Endothelial cell (in vitro differentiated cells): ENCODE measurements at regions not wholly inside any gene's neighbourhood (a gene's known extent, or its start where the extent isn't known, plus 50 kb on each side); places are given as distances from the start of the nearest gene placed in this dataset.
"Not testable (repeated sequence)": the region's sequence is repeated elsewhere in the genome, so short reads cannot be mapped to it uniquely, and the experiment has no call there.

Experiments
- DNase-seq: peaks from one replicate; pipeline ENCODE4 v3.0.0; 2021; ENCODE audit warnings: low spot score
- H3K27ac Mint-ChIP-seq: one replicate; pipeline ENCODE4 v1.8.0; 2021; ENCODE audit warnings: mixed read lengths, inconsistent platforms; ENCODE audit not compliant: unreplicated experiment
- H3K27me3 Mint-ChIP-seq: one replicate; pipeline ENCODE4 v1.8.0; 2021; ENCODE audit warnings: mild to moderate bottlenecking, moderate library complexity, mixed read lengths, inconsistent platforms; ENCODE audit not compliant: unreplicated experiment
- H3K36me3 Mint-ChIP-seq: one replicate; pipeline ENCODE4 v1.8.0; 2021; ENCODE audit warnings: mild to moderate bottlenecking, low read depth, mixed read lengths, inconsistent platforms; ENCODE audit not compliant: unreplicated experiment
- H3K4me1 Mint-ChIP-seq: one replicate; pipeline ENCODE4 v1.8.0; 2021; ENCODE audit warnings: mild to moderate bottlenecking, mixed read lengths, inconsistent platforms; ENCODE audit not compliant: unreplicated experiment
- H3K4me3 Mint-ChIP-seq: one replicate; pipeline ENCODE4 v1.8.0; 2021; ENCODE audit warnings: mild to moderate bottlenecking, mixed read lengths, inconsistent platforms; ENCODE audit not compliant: unreplicated experiment
- H3K9me3 Mint-ChIP-seq: one replicate; pipeline ENCODE4 v1.8.0; 2021; ENCODE audit warnings: mixed read lengths, inconsistent platforms; ENCODE audit not compliant: unreplicated experiment
- TF ChIP-seq, protein P1 (sequence below): fragments of 200-600 bp; sonication (generic); IDR thresholded peaks from one replicate; pipeline ENCODE4 v1.5.0; 2021; ENCODE audit warnings: antibody characterized with exemption; ENCODE audit not compliant: unreplicated experiment

GRCh38 chr1:88612773-88613172 is 71.3 kb upstream of the PKN2 start:
- H3K4me1 Mint-ChIP-seq = no peaks in the 10 kb centered on the region
- no peak overlapping the region for H3K27ac Mint-ChIP-seq
- no peak for DNase-seq
- TF ChIP-seq, protein P1, sequence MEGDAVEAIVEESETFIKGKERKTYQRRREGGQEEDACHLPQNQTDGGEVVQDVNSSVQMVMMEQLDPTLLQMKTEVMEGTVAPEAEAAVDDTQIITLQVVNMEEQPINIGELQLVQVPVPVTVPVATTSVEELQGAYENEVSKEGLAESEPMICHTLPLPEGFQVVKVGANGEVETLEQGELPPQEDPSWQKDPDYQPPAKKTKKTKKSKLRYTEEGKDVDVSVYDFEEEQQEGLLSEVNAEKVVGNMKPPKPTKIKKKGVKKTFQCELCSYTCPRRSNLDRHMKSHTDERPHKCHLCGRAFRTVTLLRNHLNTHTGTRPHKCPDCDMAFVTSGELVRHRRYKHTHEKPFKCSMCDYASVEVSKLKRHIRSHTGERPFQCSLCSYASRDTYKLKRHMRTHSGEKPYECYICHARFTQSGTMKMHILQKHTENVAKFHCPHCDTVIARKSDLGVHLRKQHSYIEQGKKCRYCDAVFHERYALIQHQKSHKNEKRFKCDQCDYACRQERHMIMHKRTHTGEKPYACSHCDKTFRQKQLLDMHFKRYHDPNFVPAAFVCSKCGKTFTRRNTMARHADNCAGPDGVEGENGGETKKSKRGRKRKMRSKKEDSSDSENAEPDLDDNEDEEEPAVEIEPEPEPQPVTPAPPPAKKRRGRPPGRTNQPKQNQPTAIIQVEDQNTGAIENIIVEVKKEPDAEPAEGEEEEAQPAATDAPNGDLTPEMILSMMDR = no peak
- no peaks in the 10 kb centered on the region for H3K27me3 Mint-ChIP-seq
- H3K36me3 Mint-ChIP-seq = peaks cover 8% of the 10 kb centered on the region
- H3K4me3 Mint-ChIP-seq = no peak overlapping the region
- H3K9me3 Mint-ChIP-seq = peaks cover 3% of the 10 kb centered on the region

DNA sequence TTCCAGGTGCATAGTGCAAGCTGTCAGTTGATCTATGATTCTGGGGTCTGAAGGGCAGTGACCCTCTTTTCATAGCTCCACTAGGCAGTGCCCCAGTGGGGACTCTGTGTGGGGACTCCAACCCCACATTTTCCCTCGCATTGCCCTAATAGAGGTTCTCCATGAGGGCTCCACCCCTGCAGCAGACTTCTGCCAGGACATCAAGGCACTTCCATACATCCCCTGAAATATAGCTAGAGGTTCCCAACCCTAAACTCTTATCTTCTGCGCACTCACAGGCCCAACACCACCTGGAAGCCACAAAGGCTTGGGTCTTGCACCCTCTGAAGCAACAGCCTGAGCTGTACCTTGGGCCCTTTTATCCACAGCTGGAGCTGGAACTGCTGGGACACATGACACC is 65.7 kb upstream of the PKN2 start:
- TF ChIP-seq, protein P1 = no peak
- Mint-ChIP-seq H3K4me1 (no peaks in the 10 kb centered on the region), H3K27ac (no peak overlapping the region), H3K9me3 (peaks cover 10% of the 10 kb centered on the region), H3K36me3 (peaks cover 20% of the 10 kb centered on the region), H3K27me3 (no peaks in the 10 kb centered on the region), H3K4me3 (no peak overlapping the region)
- DNase-seq = no peak

DNA sequence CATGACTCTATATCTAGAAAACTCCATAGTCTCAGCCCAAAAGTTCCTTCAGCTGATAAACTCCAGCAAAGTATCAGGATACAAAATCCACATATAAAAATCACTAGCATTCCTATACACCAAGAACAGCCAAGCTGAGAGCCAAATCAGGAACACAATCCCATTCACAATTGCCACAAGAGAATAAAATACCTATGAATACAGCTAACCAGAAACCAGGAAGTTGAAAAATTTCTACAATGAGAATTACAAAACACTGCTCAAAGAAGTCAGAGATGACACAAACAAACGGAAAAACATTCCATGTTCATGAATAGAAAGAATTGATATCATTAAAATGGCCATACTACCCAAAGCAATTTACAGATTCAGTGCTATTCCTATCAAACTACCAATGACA is 61.0 kb upstream of the PKN2 start:
- H3K4me1 Mint-ChIP-seq, H3K27ac Mint-ChIP-seq, H3K9me3 Mint-ChIP-seq, H3K36me3 Mint-ChIP-seq, H3K4me3 Mint-ChIP-seq, DNase-seq, H3K27me3 Mint-ChIP-seq: not testable (repeated sequence)
